GM23338 (cell line): ENCODE measurements at regions not wholly inside any gene's neighbourhood (a gene's known extent, or its start where the extent isn't known, plus 50 kb on each side); places are given as distances from the start of the nearest gene placed in this dataset.

Experiments
- ATAC-seq: fragments of 200-7000 bp; cut with Tn5 transposase; 3 replicates; pipeline ENCODE4 v1.9.1; 2020
- DNase-seq: peaks from one replicate; pipeline ENCODE4 v3.0.0-alpha.2; 2015; ENCODE audit warnings: low spot score
- H2AFZ ChIP-seq: fragments of 200-600 bp; sonication (generic); 2 replicates; pipeline ENCODE4 v1.8.0; 2016; ENCODE audit warnings: antibody characterized with exemption, mild to moderate bottlenecking, moderate library complexity
- H3F3A ChIP-seq: fragments of 200-600 bp; sonication (generic); replicated peaks from 2 replicates; pipeline ENCODE4 v1.8.0; 2017; ENCODE audit warnings: antibody characterized with exemption, mixed run types, low read depth
- H3K27ac ChIP-seq: fragments of 200-600 bp; sonication (generic); 2 replicates; pipeline ENCODE4 v1.6.1; 2016; ENCODE audit warnings: low read depth
- H3K27me3 ChIP-seq: fragments of 200-600 bp; sonication (generic); 2 replicates; pipeline ENCODE4 v1.8.0; 2016; ENCODE audit warnings: mild to moderate bottlenecking, mixed run types, moderate library complexity; ENCODE audit not compliant: insufficient read depth
- H3K36me3 ChIP-seq: fragments of 200-600 bp; sonication (generic); 2 replicates; pipeline ENCODE4 v1.8.0; 2016; ENCODE audit warnings: mild to moderate bottlenecking; ENCODE audit not compliant: insufficient read depth
- H3K4me1 ChIP-seq: fragments of 200-600 bp; sonication (generic); 2 replicates; pipeline ENCODE4 v1.8.0; 2016; ENCODE audit warnings: mild to moderate bottlenecking, moderate library complexity; ENCODE audit not compliant: insufficient read depth
- H3K4me2 ChIP-seq: fragments of 200-600 bp; sonication (generic); 2 replicates; pipeline ENCODE4 v1.7.1; 2017; ENCODE audit warnings: mixed run types
- H3K4me3 ChIP-seq: fragments of 200-600 bp; sonication (generic); 2 replicates; pipeline ENCODE4 v1.6.1; 2016; ENCODE audit warnings: mixed run types
- H3K79me2 ChIP-seq: fragments of 200-600 bp; sonication (generic); replicated peaks from 2 replicates; pipeline ENCODE4 v1.8.0; 2017; ENCODE audit warnings: mild to moderate bottlenecking; ENCODE audit not compliant: insufficient read depth
- H3K9me2 ChIP-seq: fragments of 200-600 bp; sonication (generic); 2 replicates; pipeline ENCODE4 v1.8.0; 2017; ENCODE audit not compliant: insufficient read depth
- H4K20me1 ChIP-seq: fragments of 200-600 bp; sonication (generic); replicated peaks from 2 replicates; pipeline ENCODE4 v1.8.0; 2017; ENCODE audit warnings: mild to moderate bottlenecking; ENCODE audit not compliant: insufficient read depth
- H3K27ac Mint-ChIP-seq: 2 replicates; pipeline ENCODE4 v1.8.0; 2020; ENCODE audit warnings: inconsistent platforms, mild to moderate bottlenecking, moderate library complexity, mixed read lengths
- H3K27me3 Mint-ChIP-seq: 3 replicates; pipeline ENCODE4 v1.8.0; 2022; ENCODE audit warnings: low read depth, mild to moderate bottlenecking, moderate library complexity, mixed read lengths, inconsistent platforms; ENCODE audit not compliant: insufficient read depth, poor library complexity
- H3K36me3 Mint-ChIP-seq: 3 replicates; pipeline ENCODE4 v1.8.0; 2021; ENCODE audit warnings: low read depth, mild to moderate bottlenecking, inconsistent platforms, moderate library complexity, mixed read lengths
- H3K4me1 Mint-ChIP-seq: 3 replicates; pipeline ENCODE4 v1.8.0; 2020; ENCODE audit warnings: mild to moderate bottlenecking, inconsistent platforms, mixed read lengths
- H3K4me3 Mint-ChIP-seq: 3 replicates; pipeline ENCODE4 v1.8.0; 2021; ENCODE audit warnings: moderate library complexity, mild to moderate bottlenecking, inconsistent platforms, mixed read lengths
- H3K9me3 Mint-ChIP-seq: 3 replicates; pipeline ENCODE4 v1.8.0; 2020; ENCODE audit warnings: moderate library complexity, mild to moderate bottlenecking, inconsistent platforms, mixed read lengths
- CREB1 ChIP-seq: fragments of 250-450 bp; sonication (Bioruptor Pico); IDR thresholded peaks from 2 replicates; pipeline ENCODE4 v1.5.0; 2020; ENCODE audit warnings: low read depth, mild to moderate bottlenecking, moderate library complexity
- EZH2 ChIP-seq: fragments of 200-600 bp; sonication (generic); IDR thresholded peaks from one replicate; pipeline ENCODE4 v1.8.0; 2017; ENCODE audit warnings: antibody characterized with exemption, mild to moderate bottlenecking, low read depth; ENCODE audit not compliant: unreplicated experiment
- EZH2phosphoT487 ChIP-seq: fragments of 200-600 bp; sonication (generic); IDR thresholded peaks from one replicate; pipeline ENCODE4 v1.8.1; 2018; ENCODE audit warnings: antibody characterized with exemption; ENCODE audit not compliant: unreplicated experiment
- NANOG ChIP-seq: IDR thresholded peaks from 2 replicates; pipeline ENCODE4 v1.6.1; 2016; ENCODE audit warnings: antibody characterized with exemption, borderline replicate concordance
- POLR2AphosphoS5 ChIP-seq: IDR thresholded peaks from 2 replicates; pipeline ENCODE4 v1.6.1; 2016; ENCODE audit warnings: antibody characterized with exemption, low read depth
- ZNF114 ChIP-seq: fragments of 250-450 bp; sonication (Bioruptor Pico); IDR thresholded peaks from 2 replicates; pipeline ENCODE4 v1.5.0; 2020; ENCODE audit warnings: mild to moderate bottlenecking, moderate library complexity
- ZNF331 ChIP-seq: fragments of 250-450 bp; sonication (Bioruptor Pico); IDR thresholded peaks from 2 replicates; pipeline ENCODE4 v1.5.0; 2020; ENCODE audit warnings: low read depth, mild to moderate bottlenecking, moderate library complexity
- TF ChIP-seq, protein P1 (sequence below): IDR thresholded peaks from one replicate; pipeline ENCODE4 v1.6.1; 2018; ENCODE audit warnings: antibody characterized with exemption; ENCODE audit not compliant: unreplicated experiment
- TF ChIP-seq, protein P2 (sequence below): IDR thresholded peaks from 2 replicates; pipeline ENCODE4 v1.6.1; 2016; ENCODE audit warnings: antibody characterized with exemption
- TF ChIP-seq, protein P3 (sequence below), 2 experiments: fragments of 200-600 bp in 1 of 2; sonication (generic) in 1 of 2; conservative IDR thresholded peaks; 2 replicates each; pipeline versions ENCODE4 v1.5.1 to v1.6.1; 2016 to 2017; ENCODE audit warnings: antibody characterized with exemption in 2 of 2, low read depth in 2 of 2, mild to moderate bottlenecking in 2 of 2, moderate library complexity in 1 of 2
- TF ChIP-seq, protein P4 (sequence below): fragments of 250-450 bp; sonication (Bioruptor Pico); IDR thresholded peaks from 2 replicates; pipeline ENCODE4 v1.5.0; 2020; ENCODE audit warnings: mild to moderate bottlenecking, moderate library complexity

DNA sequence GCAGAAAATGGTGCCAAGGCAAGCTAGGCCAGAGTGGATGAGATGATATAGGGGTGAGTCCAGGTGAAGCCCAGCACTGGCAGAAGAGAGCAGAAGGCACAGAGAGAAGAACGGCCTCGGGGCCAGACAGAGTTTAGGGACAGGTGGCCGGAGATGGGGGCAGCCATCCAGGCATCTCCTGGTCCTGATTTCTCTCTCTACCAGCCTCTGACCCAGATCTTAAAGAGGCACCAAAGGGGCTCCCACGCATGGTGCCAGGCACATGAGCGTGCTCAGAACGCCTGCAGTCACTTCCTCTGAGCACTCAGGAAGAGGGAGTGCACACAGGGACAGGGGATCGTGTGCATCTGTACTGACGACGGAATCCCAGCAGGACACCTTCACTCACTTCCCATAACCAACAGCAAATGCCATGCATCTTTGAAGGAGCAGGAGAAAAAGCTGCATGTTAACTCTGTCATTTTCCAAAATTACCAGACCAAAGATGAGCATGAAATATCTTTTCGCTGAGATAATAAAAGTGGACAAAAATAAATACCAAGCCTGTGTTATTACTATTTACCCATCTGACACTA is 427.8 kb upstream of the MYT1L start:
- Mint-ChIP-seq H3K27me3 (peaks cover 7% of the 10 kb centered on the region), H3K36me3 (peaks cover 5% of the 10 kb centered on the region), H3K4me3 (no peak overlapping the region), H3K9me3 (peaks cover 22% of the 10 kb centered on the region), H3K4me1 (peaks cover 5% of the 10 kb centered on the region; the same call in 2 of the 3 replicates), H3K27ac (no peak overlapping the region)
- no peak for ATAC-seq
- Histone ChIP-seq H4K20me1 (no peaks in the 10 kb centered on the region), H3K4me1 (no peaks in the 10 kb centered on the region), H3F3A (no peaks in the 10 kb centered on the region), H3K27ac (no peak overlapping the region), H2AFZ (no peak overlapping the region), H3K79me2 (no peaks in the 10 kb centered on the region), H3K36me3 (no peaks in the 10 kb centered on the region), H3K4me2 (no peak overlapping the region), H3K27me3 (no peaks in the 10 kb centered on the region), H3K4me3 (no peak overlapping the region), H3K9me2 (no peaks in the 10 kb centered on the region)
- TF ChIP-seq, protein P1, sequence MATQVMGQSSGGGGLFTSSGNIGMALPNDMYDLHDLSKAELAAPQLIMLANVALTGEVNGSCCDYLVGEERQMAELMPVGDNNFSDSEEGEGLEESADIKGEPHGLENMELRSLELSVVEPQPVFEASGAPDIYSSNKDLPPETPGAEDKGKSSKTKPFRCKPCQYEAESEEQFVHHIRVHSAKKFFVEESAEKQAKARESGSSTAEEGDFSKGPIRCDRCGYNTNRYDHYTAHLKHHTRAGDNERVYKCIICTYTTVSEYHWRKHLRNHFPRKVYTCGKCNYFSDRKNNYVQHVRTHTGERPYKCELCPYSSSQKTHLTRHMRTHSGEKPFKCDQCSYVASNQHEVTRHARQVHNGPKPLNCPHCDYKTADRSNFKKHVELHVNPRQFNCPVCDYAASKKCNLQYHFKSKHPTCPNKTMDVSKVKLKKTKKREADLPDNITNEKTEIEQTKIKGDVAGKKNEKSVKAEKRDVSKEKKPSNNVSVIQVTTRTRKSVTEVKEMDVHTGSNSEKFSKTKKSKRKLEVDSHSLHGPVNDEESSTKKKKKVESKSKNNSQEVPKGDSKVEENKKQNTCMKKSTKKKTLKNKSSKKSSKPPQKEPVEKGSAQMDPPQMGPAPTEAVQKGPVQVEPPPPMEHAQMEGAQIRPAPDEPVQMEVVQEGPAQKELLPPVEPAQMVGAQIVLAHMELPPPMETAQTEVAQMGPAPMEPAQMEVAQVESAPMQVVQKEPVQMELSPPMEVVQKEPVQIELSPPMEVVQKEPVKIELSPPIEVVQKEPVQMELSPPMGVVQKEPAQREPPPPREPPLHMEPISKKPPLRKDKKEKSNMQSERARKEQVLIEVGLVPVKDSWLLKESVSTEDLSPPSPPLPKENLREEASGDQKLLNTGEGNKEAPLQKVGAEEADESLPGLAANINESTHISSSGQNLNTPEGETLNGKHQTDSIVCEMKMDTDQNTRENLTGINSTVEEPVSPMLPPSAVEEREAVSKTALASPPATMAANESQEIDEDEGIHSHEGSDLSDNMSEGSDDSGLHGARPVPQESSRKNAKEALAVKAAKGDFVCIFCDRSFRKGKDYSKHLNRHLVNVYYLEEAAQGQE = no peak
- TF ChIP-seq NANOG (no peak), EZH2 (no peak), POLR2AphosphoS5 (no peak), EZH2phosphoT487 (no peak), CREB1 (CRISPR knock-in tag) (no peak), ZNF331 (CRISPR knock-in tag) (no peak), ZNF114 (CRISPR knock-in tag) (no peak)
- TF ChIP-seq, protein P2, sequence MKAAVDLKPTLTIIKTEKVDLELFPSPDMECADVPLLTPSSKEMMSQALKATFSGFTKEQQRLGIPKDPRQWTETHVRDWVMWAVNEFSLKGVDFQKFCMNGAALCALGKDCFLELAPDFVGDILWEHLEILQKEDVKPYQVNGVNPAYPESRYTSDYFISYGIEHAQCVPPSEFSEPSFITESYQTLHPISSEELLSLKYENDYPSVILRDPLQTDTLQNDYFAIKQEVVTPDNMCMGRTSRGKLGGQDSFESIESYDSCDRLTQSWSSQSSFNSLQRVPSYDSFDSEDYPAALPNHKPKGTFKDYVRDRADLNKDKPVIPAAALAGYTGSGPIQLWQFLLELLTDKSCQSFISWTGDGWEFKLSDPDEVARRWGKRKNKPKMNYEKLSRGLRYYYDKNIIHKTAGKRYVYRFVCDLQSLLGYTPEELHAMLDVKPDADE = no peak
- TF ChIP-seq, protein P3, sequence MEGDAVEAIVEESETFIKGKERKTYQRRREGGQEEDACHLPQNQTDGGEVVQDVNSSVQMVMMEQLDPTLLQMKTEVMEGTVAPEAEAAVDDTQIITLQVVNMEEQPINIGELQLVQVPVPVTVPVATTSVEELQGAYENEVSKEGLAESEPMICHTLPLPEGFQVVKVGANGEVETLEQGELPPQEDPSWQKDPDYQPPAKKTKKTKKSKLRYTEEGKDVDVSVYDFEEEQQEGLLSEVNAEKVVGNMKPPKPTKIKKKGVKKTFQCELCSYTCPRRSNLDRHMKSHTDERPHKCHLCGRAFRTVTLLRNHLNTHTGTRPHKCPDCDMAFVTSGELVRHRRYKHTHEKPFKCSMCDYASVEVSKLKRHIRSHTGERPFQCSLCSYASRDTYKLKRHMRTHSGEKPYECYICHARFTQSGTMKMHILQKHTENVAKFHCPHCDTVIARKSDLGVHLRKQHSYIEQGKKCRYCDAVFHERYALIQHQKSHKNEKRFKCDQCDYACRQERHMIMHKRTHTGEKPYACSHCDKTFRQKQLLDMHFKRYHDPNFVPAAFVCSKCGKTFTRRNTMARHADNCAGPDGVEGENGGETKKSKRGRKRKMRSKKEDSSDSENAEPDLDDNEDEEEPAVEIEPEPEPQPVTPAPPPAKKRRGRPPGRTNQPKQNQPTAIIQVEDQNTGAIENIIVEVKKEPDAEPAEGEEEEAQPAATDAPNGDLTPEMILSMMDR (conservative IDR thresholded peaks at IDR 0.05; ENCODE audit: low read depth in 2 of 2) = no peak
- TF ChIP-seq, protein P4, sequence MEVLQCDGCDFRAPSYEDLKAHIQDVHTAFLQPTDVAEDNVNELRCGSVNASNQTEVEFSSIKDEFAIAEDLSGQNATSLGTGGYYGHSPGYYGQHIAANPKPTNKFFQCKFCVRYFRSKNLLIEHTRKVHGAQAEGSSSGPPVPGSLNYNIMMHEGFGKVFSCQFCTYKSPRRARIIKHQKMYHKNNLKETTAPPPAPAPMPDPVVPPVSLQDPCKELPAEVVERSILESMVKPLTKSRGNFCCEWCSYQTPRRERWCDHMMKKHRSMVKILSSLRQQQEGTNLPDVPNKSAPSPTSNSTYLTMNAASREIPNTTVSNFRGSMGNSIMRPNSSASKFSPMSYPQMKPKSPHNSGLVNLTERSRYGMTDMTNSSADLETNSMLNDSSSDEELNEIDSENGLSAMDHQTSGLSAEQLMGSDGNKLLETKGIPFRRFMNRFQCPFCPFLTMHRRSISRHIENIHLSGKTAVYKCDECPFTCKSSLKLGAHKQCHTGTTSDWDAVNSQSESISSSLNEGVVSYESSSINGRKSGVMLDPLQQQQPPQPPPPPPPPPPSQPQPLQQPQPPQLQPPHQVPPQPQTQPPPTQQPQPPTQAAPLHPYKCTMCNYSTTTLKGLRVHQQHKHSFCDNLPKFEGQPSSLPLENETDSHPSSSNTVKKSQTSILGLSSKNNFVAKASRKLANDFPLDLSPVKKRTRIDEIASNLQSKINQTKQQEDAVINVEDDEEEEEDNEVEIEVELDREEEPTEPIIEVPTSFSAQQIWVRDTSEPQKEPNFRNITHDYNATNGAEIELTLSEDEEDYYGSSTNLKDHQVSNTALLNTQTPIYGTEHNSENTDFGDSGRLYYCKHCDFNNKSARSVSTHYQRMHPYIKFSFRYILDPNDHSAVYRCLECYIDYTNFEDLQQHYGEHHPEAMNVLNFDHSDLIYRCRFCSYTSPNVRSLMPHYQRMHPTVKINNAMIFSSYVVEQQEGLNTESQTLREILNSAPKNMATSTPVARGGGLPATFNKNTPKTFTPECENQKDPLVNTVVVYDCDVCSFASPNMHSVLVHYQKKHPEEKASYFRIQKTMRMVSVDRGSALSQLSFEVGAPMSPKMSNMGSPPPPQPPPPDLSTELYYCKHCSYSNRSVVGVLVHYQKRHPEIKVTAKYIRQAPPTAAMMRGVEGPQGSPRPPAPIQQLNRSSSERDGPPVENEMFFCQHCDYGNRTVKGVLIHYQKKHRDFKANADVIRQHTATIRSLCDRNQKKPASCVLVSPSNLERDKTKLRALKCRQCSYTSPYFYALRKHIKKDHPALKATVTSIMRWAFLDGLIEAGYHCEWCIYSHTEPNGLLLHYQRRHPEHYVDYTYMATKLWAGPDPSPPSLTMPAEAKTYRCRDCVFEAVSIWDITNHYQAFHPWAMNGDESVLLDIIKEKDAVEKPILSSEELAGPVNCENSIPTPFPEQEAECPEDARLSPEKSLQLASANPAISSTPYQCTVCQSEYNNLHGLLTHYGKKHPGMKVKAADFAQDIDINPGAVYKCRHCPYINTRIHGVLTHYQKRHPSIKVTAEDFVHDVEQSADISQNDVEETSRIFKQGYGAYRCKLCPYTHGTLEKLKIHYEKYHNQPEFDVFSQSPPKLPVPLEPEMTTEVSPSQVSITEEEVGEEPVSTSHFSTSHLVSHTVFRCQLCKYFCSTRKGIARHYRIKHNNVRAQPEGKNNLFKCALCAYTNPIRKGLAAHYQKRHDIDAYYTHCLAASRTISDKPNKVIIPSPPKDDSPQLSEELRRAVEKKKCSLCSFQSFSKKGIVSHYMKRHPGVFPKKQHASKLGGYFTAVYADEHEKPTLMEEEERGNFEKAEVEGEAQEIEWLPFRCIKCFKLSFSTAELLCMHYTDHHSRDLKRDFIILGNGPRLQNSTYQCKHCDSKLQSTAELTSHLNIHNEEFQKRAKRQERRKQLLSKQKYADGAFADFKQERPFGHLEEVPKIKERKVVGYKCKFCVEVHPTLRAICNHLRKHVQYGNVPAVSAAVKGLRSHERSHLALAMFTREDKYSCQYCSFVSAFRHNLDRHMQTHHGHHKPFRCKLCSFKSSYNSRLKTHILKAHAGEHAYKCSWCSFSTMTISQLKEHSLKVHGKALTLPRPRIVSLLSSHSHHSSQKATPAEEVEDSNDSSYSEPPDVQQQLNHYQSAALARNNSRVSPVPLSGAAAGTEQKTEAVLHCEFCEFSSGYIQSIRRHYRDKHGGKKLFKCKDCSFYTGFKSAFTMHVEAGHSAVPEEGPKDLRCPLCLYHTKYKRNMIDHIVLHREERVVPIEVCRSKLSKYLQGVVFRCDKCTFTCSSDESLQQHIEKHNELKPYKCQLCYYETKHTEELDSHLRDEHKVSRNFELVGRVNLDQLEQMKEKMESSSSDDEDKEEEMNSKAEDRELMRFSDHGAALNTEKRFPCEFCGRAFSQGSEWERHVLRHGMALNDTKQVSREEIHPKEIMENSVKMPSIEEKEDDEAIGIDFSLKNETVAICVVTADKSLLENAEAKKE = no peak
- DNase-seq = no peak
